ENCODE measurements at regions not wholly inside any gene's neighbourhood (a gene's known extent, or its start where the extent isn't known, plus 50 kb on each side); places are given as distances from the start of the nearest gene placed in this dataset.

DNA sequence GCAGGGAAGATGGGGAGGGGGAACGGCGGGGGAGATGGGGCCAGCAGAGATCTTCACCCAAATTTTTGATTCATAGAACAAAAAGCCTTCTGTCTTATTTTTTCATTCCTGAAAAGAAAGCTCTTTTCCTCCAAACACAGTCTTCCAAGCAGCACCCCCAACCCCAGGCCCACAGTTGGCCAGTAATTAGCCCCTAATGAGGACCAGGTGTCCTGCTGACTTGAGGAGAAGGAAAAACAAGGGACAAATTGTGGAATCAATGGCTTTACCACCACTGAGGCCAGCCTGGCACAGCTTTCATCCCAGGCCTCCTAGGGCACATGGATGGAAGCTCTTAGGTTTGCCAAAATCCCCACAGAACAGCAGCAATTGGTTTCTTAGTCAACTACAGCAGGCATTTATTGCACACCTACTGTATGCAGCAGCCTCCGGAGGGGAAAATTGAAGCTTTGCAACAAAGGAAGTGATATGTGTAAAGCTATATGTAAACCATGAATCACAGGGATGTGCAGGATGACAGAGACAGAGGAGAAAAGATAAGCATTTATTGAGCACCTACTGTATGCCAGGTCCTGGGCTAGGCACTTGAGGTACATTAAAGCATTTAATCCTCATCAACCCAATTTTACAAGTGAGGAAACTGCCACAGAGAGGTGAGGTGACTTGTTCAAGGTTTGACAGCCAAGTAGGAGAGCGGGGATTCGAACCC, 199.5 kb downstream of the TBC1D2B start:
- TF ChIP-seq, protein P1, sequence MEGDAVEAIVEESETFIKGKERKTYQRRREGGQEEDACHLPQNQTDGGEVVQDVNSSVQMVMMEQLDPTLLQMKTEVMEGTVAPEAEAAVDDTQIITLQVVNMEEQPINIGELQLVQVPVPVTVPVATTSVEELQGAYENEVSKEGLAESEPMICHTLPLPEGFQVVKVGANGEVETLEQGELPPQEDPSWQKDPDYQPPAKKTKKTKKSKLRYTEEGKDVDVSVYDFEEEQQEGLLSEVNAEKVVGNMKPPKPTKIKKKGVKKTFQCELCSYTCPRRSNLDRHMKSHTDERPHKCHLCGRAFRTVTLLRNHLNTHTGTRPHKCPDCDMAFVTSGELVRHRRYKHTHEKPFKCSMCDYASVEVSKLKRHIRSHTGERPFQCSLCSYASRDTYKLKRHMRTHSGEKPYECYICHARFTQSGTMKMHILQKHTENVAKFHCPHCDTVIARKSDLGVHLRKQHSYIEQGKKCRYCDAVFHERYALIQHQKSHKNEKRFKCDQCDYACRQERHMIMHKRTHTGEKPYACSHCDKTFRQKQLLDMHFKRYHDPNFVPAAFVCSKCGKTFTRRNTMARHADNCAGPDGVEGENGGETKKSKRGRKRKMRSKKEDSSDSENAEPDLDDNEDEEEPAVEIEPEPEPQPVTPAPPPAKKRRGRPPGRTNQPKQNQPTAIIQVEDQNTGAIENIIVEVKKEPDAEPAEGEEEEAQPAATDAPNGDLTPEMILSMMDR (IDR thresholded peaks at IDR 0.05): no peak
- TF ChIP-seq POLR2AphosphoS5 (IDR thresholded peaks at IDR 0.05): no peak
- TF ChIP-seq POLR2A (IDR thresholded peaks at IDR 0.05): no peak
